ENCODE measurements at regions not wholly inside any gene's neighbourhood (a gene's known extent, or its start where the extent isn't known, plus 50 kb on each side); places are given as distances from the start of the nearest gene placed in this dataset.
"Not testable (repeated sequence)": the region's sequence is repeated elsewhere in the genome, so short reads cannot be mapped to it uniquely, and the experiment has no call there.

GRCh38 chr4:138864961-138865720, 150.4 kb upstream of the NOCT start:
- TF ChIP-seq, protein P1, sequence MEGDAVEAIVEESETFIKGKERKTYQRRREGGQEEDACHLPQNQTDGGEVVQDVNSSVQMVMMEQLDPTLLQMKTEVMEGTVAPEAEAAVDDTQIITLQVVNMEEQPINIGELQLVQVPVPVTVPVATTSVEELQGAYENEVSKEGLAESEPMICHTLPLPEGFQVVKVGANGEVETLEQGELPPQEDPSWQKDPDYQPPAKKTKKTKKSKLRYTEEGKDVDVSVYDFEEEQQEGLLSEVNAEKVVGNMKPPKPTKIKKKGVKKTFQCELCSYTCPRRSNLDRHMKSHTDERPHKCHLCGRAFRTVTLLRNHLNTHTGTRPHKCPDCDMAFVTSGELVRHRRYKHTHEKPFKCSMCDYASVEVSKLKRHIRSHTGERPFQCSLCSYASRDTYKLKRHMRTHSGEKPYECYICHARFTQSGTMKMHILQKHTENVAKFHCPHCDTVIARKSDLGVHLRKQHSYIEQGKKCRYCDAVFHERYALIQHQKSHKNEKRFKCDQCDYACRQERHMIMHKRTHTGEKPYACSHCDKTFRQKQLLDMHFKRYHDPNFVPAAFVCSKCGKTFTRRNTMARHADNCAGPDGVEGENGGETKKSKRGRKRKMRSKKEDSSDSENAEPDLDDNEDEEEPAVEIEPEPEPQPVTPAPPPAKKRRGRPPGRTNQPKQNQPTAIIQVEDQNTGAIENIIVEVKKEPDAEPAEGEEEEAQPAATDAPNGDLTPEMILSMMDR (IDR thresholded peaks at IDR 0.05): no peak
- TF ChIP-seq POLR2A (IDR thresholded peaks at IDR 0.05): no peak
- intact Hi-C loops (cut with DNase I; ENCODE audit: low total_unique reads): no loop called here
- no peak overlapping the region for H3K4me3 ChIP-seq (ENCODE audit: low read depth, poor library complexity, severe bottlenecking)
- WGBS, 2 donors: 47 to 50% methylated on average over 10 of the region's 10 CpGs
- no peak for DNase-seq (ENCODE audit: low spot score in 2 of 2)

- DNase-seq (ENCODE audit: low spot score in 2 of 2): no peak
- WGBS, 2 donors: 69 to 75% methylated on average over 4 of the region's 4 CpGs
- intact Hi-C loops (cut with DNase I; ENCODE audit: low total_unique reads): no loop called here
- TF ChIP-seq, protein P1 (IDR thresholded peaks at IDR 0.05): no peak
- no peak for TF ChIP-seq POLR2A (IDR thresholded peaks at IDR 0.05)
- no peak overlapping the region for H3K4me3 ChIP-seq (ENCODE audit: low read depth, poor library complexity, severe bottlenecking)
Measured at GRCh38 chr4:138863160-138863559, 152.4 kb upstream of the NOCT start.

GRCh38 chr4:138861135-138861534, 154.4 kb upstream of the NOCT start:
- intact Hi-C loops (cut with DNase I; ENCODE audit: low total_unique reads): no loop called here
- DNase-seq (ENCODE audit: low spot score in 2 of 2): no peak
- TF ChIP-seq, protein P1 (IDR thresholded peaks at IDR 0.05): no peak
- TF ChIP-seq POLR2A (IDR thresholded peaks at IDR 0.05): no peak
- H3K4me3 ChIP-seq (ENCODE audit: low read depth, poor library complexity, severe bottlenecking): no peak overlapping the region
- WGBS, 2 donors: 88 to 89% methylated on average over 5 of the region's 5 CpGs

- WGBS, 2 donors: 92 to 94% methylated on average over 1 of the region's 1 CpG
- DNase-seq (ENCODE audit: low spot score in 2 of 2); intact Hi-C loops (cut with DNase I; ENCODE audit: low total_unique reads); H3K4me3 ChIP-seq (ENCODE audit: low read depth, poor library complexity, severe bottlenecking): not testable (repeated sequence)
Measured at GRCh38 chr4:138860357-138860756, 155.2 kb upstream of the NOCT start.

GRCh38 chr4:138859254-138859653, 156.3 kb upstream of the NOCT start:
- DNase-seq (ENCODE audit: low spot score in 2 of 2): no peak
- intact Hi-C loops (cut with DNase I; ENCODE audit: low total_unique reads): no loop called here
- TF ChIP-seq, protein P1 (IDR thresholded peaks at IDR 0.05): no peak
- no peak for TF ChIP-seq POLR2A (IDR thresholded peaks at IDR 0.05)
- WGBS, 2 donors: 70 to 84% methylated on average over 4 of the region's 4 CpGs
- no peak overlapping the region for H3K4me3 ChIP-seq (ENCODE audit: low read depth, poor library complexity, severe bottlenecking)

DNA sequence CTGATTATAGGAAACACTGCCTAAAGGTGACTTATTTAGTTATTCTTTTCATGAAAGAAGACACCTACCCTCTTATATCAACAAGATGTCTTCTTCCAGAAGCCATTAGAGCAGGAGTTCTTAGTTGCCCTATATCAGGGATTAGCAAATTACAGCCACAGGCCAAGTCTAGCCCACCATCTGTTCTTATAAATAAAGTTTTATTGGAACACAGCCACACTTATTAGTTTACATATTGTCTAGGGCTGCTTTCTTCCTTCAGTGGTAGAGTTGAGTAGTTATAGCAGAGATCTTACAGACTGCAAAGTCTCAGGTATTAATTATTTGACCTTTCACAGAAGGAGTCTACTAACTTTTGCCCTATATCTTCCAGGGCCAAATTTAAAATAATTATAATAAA, 157.2 kb upstream of the NOCT start:
- intact Hi-C loops (cut with DNase I; ENCODE audit: low total_unique reads): no loop called here
- H3K4me3 ChIP-seq (ENCODE audit: low read depth, poor library complexity, severe bottlenecking): no peak overlapping the region
- TF ChIP-seq, protein P1 (IDR thresholded peaks at IDR 0.05): no peak
- no peak for TF ChIP-seq POLR2A (IDR thresholded peaks at IDR 0.05)
- DNase-seq (ENCODE audit: low spot score in 2 of 2): no peak

All from lower leg skin (tissue), 4 donors.